Urinary bladder (tissue), 3 donors: ENCODE measurements at regions not wholly inside any gene's neighbourhood (a gene's known extent, or its start where the extent isn't known, plus 50 kb on each side); places are given as distances from the start of the nearest gene placed in this dataset.

Source experiments
- DNase-seq: peaks from one replicate; pipeline ENCODE4 v3.0.0-alpha.2; 2015; ENCODE audit errors: extremely low spot score
- H3K27ac ChIP-seq: one replicate; pipeline ENCODE4 v1.5.1; 2013; ENCODE audit warnings: low read depth, mild to moderate bottlenecking, moderate library complexity
- H3K36me3 ChIP-seq: one replicate; pipeline ENCODE4 v1.6.1; 2013; ENCODE audit warnings: mild to moderate bottlenecking, moderate library complexity; ENCODE audit not compliant: insufficient read depth
- H3K4me1 ChIP-seq: one replicate; pipeline ENCODE4 v1.6.1; 2013; ENCODE audit warnings: mild to moderate bottlenecking, moderate library complexity; ENCODE audit not compliant: insufficient read depth
- H3K4me3 ChIP-seq: one replicate; pipeline ENCODE4 v1.5.1; 2013; ENCODE audit warnings: low read depth, low read length
- WGBS: extraction: QIAGEN DNeasy Blood & Tissue Kit; methylation state at CpG from one replicate; pipeline ENCODE4 v1.1.7; 2013; 5-methylcytosine and 5-hydroxymethylcytosine counted together
- donor health status: healthy with polysubstance abuse.
- donor health status: healthy.

DNA sequence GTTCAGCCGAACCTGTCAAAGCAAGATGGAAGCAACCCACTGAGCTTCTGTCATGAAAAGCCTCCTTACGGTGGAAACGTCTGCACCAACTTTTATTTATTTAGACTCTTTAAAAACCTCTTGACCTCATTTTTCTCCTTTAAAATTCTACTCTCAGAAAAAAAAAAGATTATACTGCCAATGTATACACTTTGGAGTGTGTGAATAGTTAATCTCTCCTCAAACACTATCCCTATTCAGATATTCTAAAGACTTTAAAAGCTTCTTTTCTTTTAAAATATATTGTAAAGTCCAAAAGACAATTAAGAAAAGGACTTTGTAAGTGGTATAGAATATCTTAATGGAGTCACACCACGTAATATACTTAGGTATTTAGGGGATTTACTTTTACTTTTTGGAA lies 335.2 kb upstream of the SEMA3D start:
- Histone ChIP-seq H3K27ac (no peak overlapping the region), H3K4me1 (no peaks in the 10 kb centered on the region), H3K36me3 (no peaks in the 10 kb centered on the region), H3K4me3 (no peak overlapping the region)
- 76% methylated on average over 4 of the region's 4 CpGs for WGBS
- no peak for DNase-seq

DNA sequence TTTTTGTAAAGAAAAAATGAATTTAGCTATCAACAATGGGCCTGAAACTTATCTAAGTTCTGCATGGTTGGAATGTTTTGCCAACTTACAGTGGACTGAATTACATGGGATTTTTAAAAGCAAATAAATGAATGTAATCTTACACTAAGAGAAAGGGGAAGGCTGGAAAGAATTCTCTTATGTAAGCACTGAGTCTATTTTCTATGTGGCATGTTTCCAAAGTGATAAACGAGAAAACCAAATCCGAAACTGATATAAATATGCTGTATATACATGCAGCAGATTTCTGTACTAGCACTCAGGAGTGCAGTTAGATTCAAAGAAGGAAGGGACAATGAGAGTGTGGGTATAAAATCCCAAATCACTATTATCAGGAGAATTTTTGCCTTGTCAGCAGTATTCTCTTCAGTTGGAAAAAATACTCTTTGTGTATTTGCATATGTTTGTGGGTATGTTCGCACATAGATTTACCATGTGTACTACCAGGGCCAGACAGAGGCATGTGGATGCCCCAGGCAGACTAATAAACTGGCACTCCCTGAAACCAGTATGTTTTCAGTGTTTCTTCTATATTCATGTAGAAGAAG lies 334.3 kb upstream of the SEMA3D start:
- no peak for DNase-seq
- 34% methylated on average over 3 of the region's 3 CpGs for WGBS

DNA sequence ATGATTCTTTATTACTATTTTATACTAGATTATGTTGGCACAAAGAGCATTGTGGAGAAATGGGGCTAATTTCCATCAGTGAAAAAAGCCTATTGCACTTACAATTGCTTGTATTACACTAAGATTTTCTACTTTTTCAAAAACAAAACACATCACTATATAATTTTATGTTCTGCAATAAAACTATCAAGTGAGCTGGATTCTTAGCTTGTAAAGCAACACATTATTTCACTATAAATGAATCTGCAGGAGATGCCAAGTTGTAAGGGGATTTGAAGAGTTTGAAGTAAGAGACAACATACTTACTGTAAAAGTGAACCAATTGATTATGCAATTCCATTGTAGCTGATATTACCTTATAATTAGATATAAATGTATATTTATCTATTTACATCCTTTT lies 333.3 kb upstream of the SEMA3D start:
- DNase-seq: no peak
- no peak overlapping the region for H3K27ac ChIP-seq
- H3K36me3 ChIP-seq: no peaks in the 10 kb centered on the region
- H3K4me1 ChIP-seq: no peaks in the 10 kb centered on the region
- H3K4me3 ChIP-seq: no peak overlapping the region

More for the DNA sequence above, 334.3 kb upstream of the SEMA3D start:
- Histone ChIP-seq H3K36me3 (no peaks in the 10 kb centered on the region), H3K27ac (no peak overlapping the region), H3K4me1 (no peaks in the 10 kb centered on the region), H3K4me3 (no peak overlapping the region)

DNA sequence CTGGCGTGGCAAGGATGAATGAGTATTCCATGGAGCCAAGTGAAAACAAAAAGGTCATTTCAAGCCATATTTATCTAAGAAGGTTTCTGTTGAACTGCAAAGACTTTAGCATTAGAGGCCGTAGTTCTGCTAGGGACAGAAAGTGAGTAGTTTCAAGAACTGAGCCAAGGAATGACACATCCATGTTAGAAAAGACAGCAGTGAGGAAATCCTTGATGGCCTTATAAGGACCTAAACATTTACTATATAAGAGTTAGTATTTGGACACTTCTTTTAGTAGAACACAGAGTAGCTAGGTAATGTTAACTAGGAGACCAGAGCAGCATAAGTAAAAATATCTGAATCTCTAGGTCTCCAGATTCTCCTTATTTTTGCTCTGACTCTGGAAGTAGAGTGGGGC lies 329.8 kb upstream of the SEMA3D start:
- no peak for DNase-seq
- H3K36me3 ChIP-seq: no peaks in the 10 kb centered on the region
- H3K4me1 ChIP-seq: no peaks in the 10 kb centered on the region
- H3K4me3 ChIP-seq: no peak overlapping the region
- WGBS: 89% methylated on average over 2 of the region's 2 CpGs
- H3K27ac ChIP-seq: no peak overlapping the region

DNA sequence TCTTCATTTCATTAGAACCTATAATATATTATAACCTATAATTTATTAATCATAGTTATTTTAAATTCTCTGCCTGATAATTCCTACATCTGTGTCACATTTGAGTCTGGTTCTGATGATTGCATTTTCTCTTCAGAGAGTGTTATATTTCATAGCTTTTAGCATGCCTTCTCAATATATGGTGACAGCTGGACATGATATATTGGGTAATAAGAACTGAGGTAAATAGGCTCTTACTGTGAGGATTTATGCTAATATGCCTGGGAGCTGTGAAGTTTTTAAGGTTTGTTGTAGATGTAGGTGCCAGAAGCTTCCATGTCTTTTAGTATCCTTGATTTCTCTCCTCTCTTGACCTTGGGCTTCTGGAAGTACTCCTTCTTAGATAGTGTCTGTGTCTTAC lies 325.9 kb upstream of the SEMA3D start:
- DNase-seq: no peak
- H3K4me1 ChIP-seq: no peaks in the 10 kb centered on the region

DNA sequence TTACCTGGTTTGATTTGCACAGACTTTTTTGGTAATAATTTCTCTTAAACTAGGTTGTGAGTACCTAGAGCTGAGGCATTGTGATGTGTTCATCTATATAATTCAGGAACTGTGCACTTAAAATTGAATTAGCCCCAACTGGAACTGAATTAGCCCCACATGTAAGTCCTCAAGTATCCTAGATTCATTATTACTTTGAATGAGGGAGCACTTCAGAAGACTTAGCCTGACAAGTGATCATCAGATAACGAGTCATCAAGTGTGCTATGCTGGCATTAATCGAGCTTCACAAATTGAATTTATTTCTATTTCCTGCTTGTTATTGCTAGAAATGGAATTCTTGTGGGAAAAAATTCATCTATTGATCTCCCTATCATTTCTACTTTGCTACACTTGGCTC lies 323.4 kb upstream of the SEMA3D start:
- Histone ChIP-seq H3K36me3 (no peaks in the 10 kb centered on the region), H3K4me1 (no peaks in the 10 kb centered on the region), H3K4me3 (no peak overlapping the region), H3K27ac (no peak overlapping the region)
- WGBS: 85% methylated on average over 2 of the region's 2 CpGs
- no peak for DNase-seq

More for the DNA sequence above, 325.9 kb upstream of the SEMA3D start:
- Histone ChIP-seq H3K36me3 (no peaks in the 10 kb centered on the region), H3K4me3 (no peak overlapping the region), H3K27ac (no peak overlapping the region)

DNA sequence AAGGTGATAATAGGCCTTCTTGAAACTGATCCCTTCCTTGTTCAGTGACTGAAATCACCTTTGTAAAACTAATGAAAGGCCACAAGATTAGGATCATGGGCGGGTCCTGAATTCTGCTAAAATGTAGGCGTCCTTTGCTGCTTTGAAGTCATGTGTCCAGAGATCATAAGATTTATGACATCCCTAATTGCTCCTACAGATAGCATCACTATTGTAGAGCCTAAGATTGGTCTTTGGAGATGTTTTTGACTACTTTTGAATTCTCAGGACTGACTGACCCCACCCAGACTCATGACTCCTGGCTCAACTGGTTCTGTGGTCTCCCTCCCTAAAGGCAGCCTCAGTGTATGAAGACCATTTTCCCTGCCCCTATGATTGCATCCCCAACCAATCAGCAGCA lies 322.6 kb upstream of the SEMA3D start:
- no peak for DNase-seq

DNA sequence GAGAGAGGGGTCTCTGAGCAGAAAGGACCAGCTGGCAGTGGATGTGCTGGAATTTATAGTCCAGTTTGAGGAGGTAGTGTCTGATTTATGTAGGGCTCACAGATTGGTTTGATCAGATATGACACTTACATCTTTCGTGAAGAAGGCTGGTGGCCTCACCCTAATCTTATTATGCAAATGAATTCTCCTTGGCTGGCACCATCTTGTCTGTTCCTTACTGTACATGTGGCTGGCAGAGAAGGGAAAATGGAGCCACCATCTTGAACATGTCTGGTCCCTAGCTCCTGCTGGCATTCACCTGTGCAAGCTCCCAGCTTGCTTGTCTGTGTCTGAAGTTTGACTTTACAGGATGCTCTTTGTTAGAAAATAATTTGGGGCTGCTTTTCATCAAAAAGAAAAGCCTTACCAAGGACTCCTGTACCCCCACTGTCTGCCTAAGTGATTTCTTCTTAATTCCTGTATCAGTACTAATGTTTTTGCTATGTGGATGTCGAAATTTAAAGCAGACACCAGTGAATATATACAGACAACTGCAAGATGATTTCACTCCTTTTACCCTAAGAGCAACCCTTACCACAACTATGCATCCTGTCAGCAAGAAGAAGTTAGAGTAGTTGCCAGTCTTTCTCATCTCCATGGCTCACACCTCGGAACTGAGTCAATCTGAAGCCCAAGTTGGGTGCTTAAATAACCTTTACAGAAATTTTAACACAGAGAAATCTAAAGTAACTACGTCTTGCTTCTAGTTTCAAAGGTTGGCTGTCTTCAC lies 322.0 kb upstream of the SEMA3D start:
- whole genome bisulfite sequencing: 83% methylated on average over 4 of the region's 4 CpGs
- no peaks in the 10 kb centered on the region for H3K36me3 ChIP-seq
- no peak overlapping the region for H3K27ac ChIP-seq
- H3K4me1 ChIP-seq: no peaks in the 10 kb centered on the region
- H3K4me3 ChIP-seq: no peak overlapping the region
- no peak for DNase-seq

More for the DNA sequence above, 322.6 kb upstream of the SEMA3D start:
- H3K27ac ChIP-seq: no peak overlapping the region
- no peaks in the 10 kb centered on the region for H3K36me3 ChIP-seq
- no peak overlapping the region for H3K4me3 ChIP-seq
- 88% methylated on average over 2 of the region's 2 CpGs for WGBS
- no peaks in the 10 kb centered on the region for H3K4me1 ChIP-seq

DNA sequence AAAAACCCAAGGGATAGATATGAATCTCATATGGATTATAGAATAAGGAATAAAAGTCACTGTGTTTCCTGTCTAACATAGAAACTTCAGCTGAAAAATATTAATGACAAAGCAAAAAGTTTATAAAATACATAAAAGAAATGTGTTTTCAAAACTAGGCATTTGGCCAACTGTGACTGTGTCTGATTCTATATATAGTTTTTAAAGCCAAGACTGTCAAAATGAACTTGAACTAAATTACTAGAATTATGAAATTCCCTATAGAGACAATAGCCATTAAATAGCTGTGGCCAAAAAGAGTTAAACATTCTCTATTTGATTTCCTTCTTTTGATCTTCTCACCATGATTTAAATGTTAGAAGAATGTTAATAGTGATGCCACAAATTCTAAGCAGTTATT lies 311.2 kb upstream of the SEMA3D start:
- Histone ChIP-seq H3K4me3 (no peak overlapping the region), H3K27ac (no peak overlapping the region), H3K4me1 (no peaks in the 10 kb centered on the region), H3K36me3 (no peaks in the 10 kb centered on the region)
- no peak for DNase-seq

DNA sequence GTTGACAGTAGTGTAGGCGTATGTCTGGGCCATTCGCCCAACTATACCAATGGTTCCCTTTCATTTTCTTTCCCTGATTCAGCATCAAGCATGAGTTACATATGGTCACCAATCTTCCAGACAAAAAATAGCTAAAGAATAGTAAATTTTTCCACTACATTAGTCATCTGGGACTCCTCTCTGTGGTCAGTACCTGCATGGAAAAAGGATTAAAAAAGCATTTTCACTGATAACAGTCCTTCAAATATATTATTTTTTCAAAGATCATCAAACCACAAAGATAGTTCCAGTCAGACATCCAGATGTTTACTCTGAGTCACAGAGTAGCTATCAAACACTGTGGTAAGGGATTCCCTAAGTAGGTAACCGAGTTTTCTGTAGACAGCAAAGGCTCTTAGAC lies 302.6 kb upstream of the SEMA3D start:
- no peak for DNase-seq
- Histone ChIP-seq H3K27ac (no peak overlapping the region), H3K4me1 (no peaks in the 10 kb centered on the region), H3K4me3 (no peak overlapping the region), H3K36me3 (no peaks in the 10 kb centered on the region)
- WGBS: 80% methylated on average over 3 of the region's 3 CpGs

DNA sequence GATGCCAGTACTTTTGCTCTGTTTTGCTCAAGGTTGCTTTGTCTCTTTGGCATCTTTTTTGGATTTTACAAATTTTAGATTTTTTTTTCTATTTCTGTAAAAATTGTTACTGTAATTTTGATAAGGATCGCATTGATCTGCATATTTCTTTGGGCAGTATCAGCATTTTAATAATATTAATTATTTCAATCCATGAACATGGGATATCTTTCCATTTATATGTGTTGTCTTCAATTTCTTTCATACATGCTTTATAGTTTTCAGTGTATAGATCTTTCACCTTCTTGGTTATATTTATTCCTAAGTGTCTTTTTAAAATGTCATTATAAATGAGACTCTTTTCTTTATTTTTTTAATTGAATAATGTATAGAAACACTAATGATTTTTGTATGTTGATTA lies 301.6 kb upstream of the SEMA3D start:
- H3K4me1 ChIP-seq: no peaks in the 10 kb centered on the region
- H3K27ac ChIP-seq: no peak overlapping the region
- no peaks in the 10 kb centered on the region for H3K36me3 ChIP-seq
- H3K4me3 ChIP-seq: no peak overlapping the region
- WGBS: 98% methylated on average over 1 of the region's 1 CpG
- DNase-seq: no peak

DNA sequence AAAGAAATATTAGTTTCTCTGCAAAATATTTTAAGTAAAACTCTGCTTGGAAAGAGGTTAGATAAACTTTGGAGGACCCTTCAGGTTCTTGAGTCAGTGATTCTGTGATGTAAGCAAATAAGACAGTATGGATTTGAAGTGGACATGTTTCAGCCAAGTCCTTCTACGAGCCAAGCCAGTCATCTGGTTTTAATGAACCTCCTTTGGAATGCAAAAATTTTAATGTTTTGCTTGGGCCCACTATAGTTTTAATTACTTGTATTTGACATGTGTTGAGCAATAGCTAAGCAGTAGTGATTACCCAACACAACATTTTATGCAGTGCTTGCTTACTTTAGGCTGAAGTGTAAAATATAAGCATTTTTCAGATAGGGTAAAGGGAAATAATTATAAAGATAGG lies 296.3 kb upstream of the SEMA3D start:
- 21% methylated on average over 1 of the region's 1 CpG for WGBS
- Histone ChIP-seq H3K4me1 (no peaks in the 10 kb centered on the region), H3K36me3 (no peaks in the 10 kb centered on the region), H3K4me3 (no peak overlapping the region), H3K27ac (no peak overlapping the region)
- DNase-seq: peak; percentile 28

DNA sequence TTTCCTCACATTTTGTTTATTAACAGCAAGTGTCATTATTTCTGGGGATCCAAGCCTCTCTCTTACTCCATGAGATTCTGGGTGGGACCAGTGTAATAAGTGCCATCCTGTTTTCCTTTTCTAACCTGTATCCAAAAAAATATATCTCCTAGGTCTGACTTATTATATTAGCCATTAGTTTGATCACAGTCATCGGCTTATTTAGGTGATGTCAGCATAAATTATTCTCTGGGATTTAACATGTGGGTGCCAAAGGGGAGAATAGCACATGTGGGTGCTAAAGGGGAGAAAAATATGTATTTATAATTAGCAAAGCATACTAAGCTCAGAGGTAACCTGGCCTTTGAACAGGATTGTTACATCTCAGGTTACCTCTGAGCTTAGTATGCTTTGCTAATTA lies 293.8 kb upstream of the SEMA3D start:
- 94% methylated on average over 1 of the region's 1 CpG for WGBS
- no peaks in the 10 kb centered on the region for H3K4me1 ChIP-seq
- no peak for DNase-seq
- no peak overlapping the region for H3K4me3 ChIP-seq
- no peak overlapping the region for H3K27ac ChIP-seq
- no peaks in the 10 kb centered on the region for H3K36me3 ChIP-seq

DNA sequence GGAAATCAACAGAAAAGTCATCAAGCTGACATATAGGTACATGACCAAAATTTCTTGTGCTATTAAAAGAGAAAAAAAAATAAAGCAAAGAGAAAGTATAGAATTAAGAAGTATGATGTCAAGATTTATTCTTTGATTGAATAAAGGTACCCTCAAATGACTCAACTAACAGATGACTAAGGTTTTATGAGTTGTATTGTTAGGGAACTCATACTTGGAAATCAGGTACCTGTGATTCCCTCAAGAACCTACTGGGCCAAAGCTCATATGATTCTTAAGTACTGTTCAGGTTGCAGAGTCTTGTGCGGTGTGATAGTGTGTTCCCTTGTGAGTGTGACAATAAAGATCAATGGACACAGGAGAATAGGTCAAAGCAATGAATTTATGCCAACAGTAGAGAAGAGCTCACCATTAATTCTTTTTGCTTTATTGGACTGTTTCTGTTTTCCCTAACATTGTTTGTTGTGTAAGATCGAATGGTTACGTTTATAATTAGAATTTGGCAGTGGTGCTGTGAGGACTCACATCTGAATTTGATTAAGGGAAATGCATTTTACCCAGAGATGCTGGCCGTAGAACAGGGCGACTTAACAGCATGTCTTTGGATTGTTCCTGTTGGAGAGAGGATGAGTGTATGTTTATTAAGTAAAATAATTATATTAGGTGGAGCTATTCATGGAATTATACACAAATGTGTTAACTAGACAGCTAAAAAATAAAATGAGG lies 293.2 kb upstream of the SEMA3D start:
- H3K36me3 ChIP-seq: no peaks in the 10 kb centered on the region
- no peak overlapping the region for H3K4me3 ChIP-seq
- no peak overlapping the region for H3K27ac ChIP-seq
- WGBS: 49% methylated on average over 5 of the region's 5 CpGs
- peak; percentile 21 for DNase-seq
- H3K4me1 ChIP-seq: no peaks in the 10 kb centered on the region
